Astrocyte (in vitro differentiated cells and primary cell): ENCODE measurements at regions not wholly inside any gene's neighbourhood (a gene's known extent, or its start where the extent isn't known, plus 50 kb on each side); places are given as distances from the start of the nearest gene placed in this dataset.

Experiments
- DNase-seq: peaks from one replicate; pipeline ENCODE4 v3.0.0-alpha.2; 2010; ENCODE audit warnings: low read depth
- FAIRE-seq: peaks from 2 replicates; lab custom pipeline; 2011; peaks lifted over from hg19 to GRCh38; lab: Jason Lieb, UNC
- H2AFZ ChIP-seq: 2 replicates; pipeline ENCODE4 v1.6.0; 2012; ENCODE audit warnings: low read depth, low read length, inconsistent platforms
- H3K27ac ChIP-seq: 2 replicates; pipeline ENCODE4 v1.5.1; 2011; ENCODE audit warnings: low read depth, low read length, inconsistent platforms
- H3K27me3 ChIP-seq: 2 replicates; pipeline ENCODE4 v1.6.0; 2011; ENCODE audit warnings: low read length, inconsistent platforms; ENCODE audit not compliant: insufficient read depth
- H3K36me3 ChIP-seq: 2 replicates; pipeline ENCODE4 v1.5.1; 2011; ENCODE audit warnings: low read length, inconsistent platforms; ENCODE audit not compliant: insufficient read depth
- H3K4me1 ChIP-seq: 2 replicates; pipeline ENCODE4 v1.5.1; 2011; ENCODE audit warnings: low read length, inconsistent platforms; ENCODE audit not compliant: insufficient read depth
- H3K4me2 ChIP-seq: 2 replicates; pipeline ENCODE4 v1.6.0; 2012; ENCODE audit warnings: low read length, inconsistent platforms
- H3K4me3 ChIP-seq: 2 replicates; pipeline ENCODE4 v1.5.1; 2011; ENCODE audit warnings: low read depth, mild to moderate bottlenecking, low read length, inconsistent platforms; ENCODE audit not compliant: insufficient read depth
- H3K79me2 ChIP-seq: 2 replicates; pipeline ENCODE4 v1.6.0; 2012; ENCODE audit warnings: mild to moderate bottlenecking, low read length, inconsistent platforms; ENCODE audit not compliant: insufficient read depth
- H3K9ac ChIP-seq: 2 replicates; pipeline ENCODE4 v1.6.0; 2012; ENCODE audit warnings: mild to moderate bottlenecking, low read length, inconsistent platforms
- H3K9me3 ChIP-seq: 2 replicates; pipeline ENCODE4 v1.5.1; 2012; ENCODE audit warnings: low read depth, mild to moderate bottlenecking, low read length, inconsistent platforms; ENCODE audit not compliant: insufficient read depth
- H4K20me1 ChIP-seq: 2 replicates; pipeline ENCODE4 v1.6.0; 2012; ENCODE audit warnings: low read length, inconsistent platforms; ENCODE audit not compliant: insufficient read depth
- H3K27ac Mint-ChIP-seq: one replicate; pipeline ENCODE4 v1.8.0; 2021; ENCODE audit warnings: mild to moderate bottlenecking, mixed read lengths; ENCODE audit not compliant: unreplicated experiment
- H3K27me3 Mint-ChIP-seq: one replicate; pipeline ENCODE4 v1.8.0; 2021; ENCODE audit warnings: low read depth, mixed read lengths; ENCODE audit not compliant: unreplicated experiment
- H3K36me3 Mint-ChIP-seq: one replicate; pipeline ENCODE4 v1.8.0; 2021; ENCODE audit warnings: low read depth, mixed read lengths; ENCODE audit not compliant: unreplicated experiment
- H3K4me1 Mint-ChIP-seq: one replicate; pipeline ENCODE4 v1.8.0; 2021; ENCODE audit warnings: low read depth, mixed read lengths; ENCODE audit not compliant: unreplicated experiment
- H3K4me3 Mint-ChIP-seq: one replicate; pipeline ENCODE4 v1.8.0; 2021; ENCODE audit warnings: mild to moderate bottlenecking, moderate library complexity, mixed read lengths; ENCODE audit not compliant: unreplicated experiment
- H3K9me3 Mint-ChIP-seq: one replicate; pipeline ENCODE4 v1.8.0; 2021; ENCODE audit warnings: mild to moderate bottlenecking, mixed read lengths; ENCODE audit not compliant: unreplicated experiment
- EZH2 ChIP-seq: IDR thresholded peaks from 2 replicates; pipeline ENCODE4 v1.6.1; 2012; ENCODE audit warnings: mild to moderate bottlenecking, low read length, inconsistent platforms; ENCODE audit not compliant: insufficient read depth
- TF ChIP-seq, protein P1 (sequence below): IDR thresholded peaks from 2 replicates; pipeline ENCODE4 v1.5.1; 2011; ENCODE audit warnings: low read depth, mild to moderate bottlenecking, inconsistent platforms, low read length, moderate library complexity; ENCODE audit not compliant: insufficient read depth

- Histone ChIP-seq H3K4me1 (peaks cover 3% of the 10 kb centered on the region), H3K36me3 (no peaks in the 10 kb centered on the region), H3K27me3 (no peaks in the 10 kb centered on the region), H3K4me2 (no peak overlapping the region), H3K4me3 (no peak overlapping the region), H3K79me2 (no peaks in the 10 kb centered on the region), H2AFZ (no peak overlapping the region), H4K20me1 (no peaks in the 10 kb centered on the region), H3K9ac (no peak overlapping the region), H3K9me3 (no peaks in the 10 kb centered on the region), H3K27ac (no peak overlapping the region)
- TF ChIP-seq, protein P1, sequence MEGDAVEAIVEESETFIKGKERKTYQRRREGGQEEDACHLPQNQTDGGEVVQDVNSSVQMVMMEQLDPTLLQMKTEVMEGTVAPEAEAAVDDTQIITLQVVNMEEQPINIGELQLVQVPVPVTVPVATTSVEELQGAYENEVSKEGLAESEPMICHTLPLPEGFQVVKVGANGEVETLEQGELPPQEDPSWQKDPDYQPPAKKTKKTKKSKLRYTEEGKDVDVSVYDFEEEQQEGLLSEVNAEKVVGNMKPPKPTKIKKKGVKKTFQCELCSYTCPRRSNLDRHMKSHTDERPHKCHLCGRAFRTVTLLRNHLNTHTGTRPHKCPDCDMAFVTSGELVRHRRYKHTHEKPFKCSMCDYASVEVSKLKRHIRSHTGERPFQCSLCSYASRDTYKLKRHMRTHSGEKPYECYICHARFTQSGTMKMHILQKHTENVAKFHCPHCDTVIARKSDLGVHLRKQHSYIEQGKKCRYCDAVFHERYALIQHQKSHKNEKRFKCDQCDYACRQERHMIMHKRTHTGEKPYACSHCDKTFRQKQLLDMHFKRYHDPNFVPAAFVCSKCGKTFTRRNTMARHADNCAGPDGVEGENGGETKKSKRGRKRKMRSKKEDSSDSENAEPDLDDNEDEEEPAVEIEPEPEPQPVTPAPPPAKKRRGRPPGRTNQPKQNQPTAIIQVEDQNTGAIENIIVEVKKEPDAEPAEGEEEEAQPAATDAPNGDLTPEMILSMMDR, result no peak
- no peak for TF ChIP-seq EZH2
- H3K9me3 Mint-ChIP-seq, result peaks cover under 1% of the 10 kb centered on the region
- FAIRE-seq (no peak), DNase-seq (peak; percentile 33)
- no peak overlapping the region for H3K27ac Mint-ChIP-seq
- no peaks in the 10 kb centered on the region for H3K36me3 Mint-ChIP-seq
- no peak overlapping the region for H3K4me3 Mint-ChIP-seq
- peaks cover 24% of the 10 kb centered on the region for H3K4me1 Mint-ChIP-seq
- H3K27me3 Mint-ChIP-seq, result peaks cover 2% of the 10 kb centered on the region
These were observed 261.2 kb downstream of the HIVEP2 start for GRCh38 chr6:142683714-142684141.

GRCh38 chr6:142684371-142684770, 260.6 kb downstream of the HIVEP2 start:
- Histone ChIP-seq H3K4me3 (no peak overlapping the region), H3K9ac (no peak overlapping the region), H3K4me2 (no peak overlapping the region), H3K9me3 (no peaks in the 10 kb centered on the region), H3K4me1 (peaks cover 3% of the 10 kb centered on the region), H2AFZ (no peak overlapping the region), H3K27me3 (no peaks in the 10 kb centered on the region), H4K20me1 (no peaks in the 10 kb centered on the region), H3K79me2 (no peaks in the 10 kb centered on the region), H3K27ac (no peak overlapping the region), H3K36me3 (no peaks in the 10 kb centered on the region)
- no peak overlapping the region for H3K4me3 Mint-ChIP-seq
- FAIRE-seq (no peak), DNase-seq (no peak)
- no peaks in the 10 kb centered on the region for H3K9me3 Mint-ChIP-seq
- TF ChIP-seq, protein P1, result no peak
- no peak for TF ChIP-seq EZH2
- no peaks in the 10 kb centered on the region for H3K36me3 Mint-ChIP-seq
- peaks cover 2% of the 10 kb centered on the region for H3K27me3 Mint-ChIP-seq
- H3K4me1 Mint-ChIP-seq, result peaks cover 24% of the 10 kb centered on the region
- no peak overlapping the region for H3K27ac Mint-ChIP-seq

DNA sequence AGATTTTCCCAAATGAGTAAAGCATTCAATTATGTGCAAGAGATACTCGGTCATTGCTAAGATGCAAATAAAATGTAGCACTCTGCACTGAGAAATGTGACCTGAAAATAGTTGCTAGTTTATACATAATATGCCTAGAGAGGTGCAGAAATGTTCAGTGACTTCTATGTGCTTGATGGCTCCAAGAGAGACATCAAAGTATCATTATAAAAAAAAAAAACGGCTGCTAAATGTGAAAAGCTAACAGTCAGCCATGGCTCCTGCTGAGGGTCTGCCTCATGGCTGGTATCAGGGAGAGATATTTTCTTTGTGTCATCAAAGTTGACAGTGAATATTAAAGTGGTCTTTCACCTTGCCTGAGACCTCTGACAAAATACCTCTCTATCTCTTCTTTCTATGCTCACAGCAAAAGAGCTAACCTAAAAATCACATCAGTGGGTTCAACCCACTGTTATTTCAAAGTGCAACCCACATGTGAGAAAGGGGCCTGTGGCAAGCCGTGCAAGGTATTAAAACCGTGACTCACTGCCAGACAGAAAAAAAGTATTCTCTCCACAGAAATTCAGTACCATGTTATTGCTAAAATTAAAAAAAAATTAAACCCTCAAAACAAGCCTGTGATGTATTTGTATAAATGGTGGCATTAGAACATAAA, 259.0 kb downstream of the HIVEP2 start:
- Mint-ChIP-seq H3K4me3 (no peak overlapping the region), H3K36me3 (no peaks in the 10 kb centered on the region), H3K4me1 (peaks cover 20% of the 10 kb centered on the region), H3K9me3 (no peaks in the 10 kb centered on the region), H3K27ac (no peak overlapping the region), H3K27me3 (peaks cover 2% of the 10 kb centered on the region)
- Histone ChIP-seq H3K36me3 (no peaks in the 10 kb centered on the region), H3K27ac (no peak overlapping the region), H3K4me2 (no peak overlapping the region), H3K27me3 (no peaks in the 10 kb centered on the region), H3K4me1 (peaks cover 3% of the 10 kb centered on the region), H3K9ac (no peak overlapping the region), H2AFZ (no peak overlapping the region), H3K4me3 (no peak overlapping the region), H3K9me3 (no peaks in the 10 kb centered on the region), H4K20me1 (no peaks in the 10 kb centered on the region), H3K79me2 (no peaks in the 10 kb centered on the region)
- FAIRE-seq, result no peak
- TF ChIP-seq, protein P1, result no peak
- no peak for TF ChIP-seq EZH2
- DNase-seq, result no peak
